Calu3 (cell line): ENCODE measurements at regions not wholly inside any gene's neighbourhood (a gene's known extent, or its start where the extent isn't known, plus 50 kb on each side); places are given as distances from the start of the nearest gene placed in this dataset.

Experiments
- BruUV-seq: library from RNA; stranded (reverse); fragments of 400-500 nt; replicated peaks from 2 replicates; lab custom pipeline; 2021; lab: Mats Ljungman, UMichigan
- CTCF ChIA-PET: fragments of 300-600 bp; sonication (Branson Sonifier 250); formaldehyde crosslinking; loops from one replicate; lab custom pipeline; 2022; ENCODE audit warnings: antibody characterized with exemption; lab: Charles Lee
- DNase-seq: peaks from one replicate; pipeline ENCODE4 v3.0.0; 2022
- H3K27ac Mint-ChIP-seq: one replicate; pipeline ENCODE4 v1.8.0; 2022; ENCODE audit warnings: mixed read lengths; ENCODE audit not compliant: unreplicated experiment
- H3K27me3 Mint-ChIP-seq: one replicate; pipeline ENCODE4 v1.8.0; 2022; ENCODE audit warnings: mixed read lengths; ENCODE audit not compliant: unreplicated experiment
- H3K36me3 Mint-ChIP-seq: one replicate; pipeline ENCODE4 v1.8.0; 2022; ENCODE audit warnings: mild to moderate bottlenecking, moderate library complexity, mixed read lengths; ENCODE audit not compliant: insufficient read depth, unreplicated experiment
- H3K4me1 Mint-ChIP-seq: one replicate; pipeline ENCODE4 v1.8.0; 2022; ENCODE audit warnings: mild to moderate bottlenecking, low read depth, mixed read lengths; ENCODE audit not compliant: unreplicated experiment
- H3K4me3 Mint-ChIP-seq: one replicate; pipeline ENCODE4 v1.8.0; 2022; ENCODE audit warnings: mild to moderate bottlenecking, low read depth, moderate library complexity, mixed read lengths; ENCODE audit not compliant: unreplicated experiment
- H3K9me3 Mint-ChIP-seq: one replicate; pipeline ENCODE4 v1.8.0; 2022; ENCODE audit warnings: low read depth, mixed read lengths; ENCODE audit not compliant: unreplicated experiment
- intact Hi-C: fragments of 100-400 bp; cut with micrococcal nuclease; formaldehyde crosslinking; loops from one replicate; pipeline ENCODE4 v1.10.0; 2022; ENCODE audit not compliant: unreplicated experiment
- TF ChIP-seq, protein P1 (sequence below): fragments of 200-600 bp; IDR thresholded peaks from one replicate; pipeline ENCODE4 v1.8.0; 2022; ENCODE audit warnings: antibody characterized with exemption; ENCODE audit not compliant: unreplicated experiment

DNA sequence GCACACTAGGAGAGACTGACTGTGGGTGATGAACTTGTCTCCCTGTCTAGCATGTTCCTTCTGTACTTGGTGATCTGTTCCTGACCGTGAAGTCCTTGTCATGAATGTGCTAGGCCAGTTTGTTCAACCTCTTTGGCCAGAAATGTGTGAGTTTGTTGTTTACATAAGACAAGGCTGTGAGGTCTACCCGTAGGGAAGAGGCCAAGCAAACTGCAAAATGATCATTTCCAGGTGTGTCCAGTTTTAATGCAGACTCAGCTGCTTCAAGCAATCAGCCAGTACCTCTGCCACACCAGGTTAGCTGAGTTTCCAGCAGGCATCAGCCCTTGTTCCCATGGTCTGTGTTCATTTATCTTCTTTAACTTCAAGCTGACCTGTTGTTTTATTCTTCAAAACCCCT is 440.2 kb downstream of the FUT8 start:
- no peaks in the 10 kb centered on the region for H3K36me3 Mint-ChIP-seq
- H3K27me3 Mint-ChIP-seq, result peaks cover 5% of the 10 kb centered on the region
- intact Hi-C loops, result no loop called here
- CTCF ChIA-PET, result no interaction called here
- no peak overlapping the region for H3K4me3 Mint-ChIP-seq
- TF ChIP-seq, protein P1, sequence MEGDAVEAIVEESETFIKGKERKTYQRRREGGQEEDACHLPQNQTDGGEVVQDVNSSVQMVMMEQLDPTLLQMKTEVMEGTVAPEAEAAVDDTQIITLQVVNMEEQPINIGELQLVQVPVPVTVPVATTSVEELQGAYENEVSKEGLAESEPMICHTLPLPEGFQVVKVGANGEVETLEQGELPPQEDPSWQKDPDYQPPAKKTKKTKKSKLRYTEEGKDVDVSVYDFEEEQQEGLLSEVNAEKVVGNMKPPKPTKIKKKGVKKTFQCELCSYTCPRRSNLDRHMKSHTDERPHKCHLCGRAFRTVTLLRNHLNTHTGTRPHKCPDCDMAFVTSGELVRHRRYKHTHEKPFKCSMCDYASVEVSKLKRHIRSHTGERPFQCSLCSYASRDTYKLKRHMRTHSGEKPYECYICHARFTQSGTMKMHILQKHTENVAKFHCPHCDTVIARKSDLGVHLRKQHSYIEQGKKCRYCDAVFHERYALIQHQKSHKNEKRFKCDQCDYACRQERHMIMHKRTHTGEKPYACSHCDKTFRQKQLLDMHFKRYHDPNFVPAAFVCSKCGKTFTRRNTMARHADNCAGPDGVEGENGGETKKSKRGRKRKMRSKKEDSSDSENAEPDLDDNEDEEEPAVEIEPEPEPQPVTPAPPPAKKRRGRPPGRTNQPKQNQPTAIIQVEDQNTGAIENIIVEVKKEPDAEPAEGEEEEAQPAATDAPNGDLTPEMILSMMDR, result no peak
- no peaks in the 10 kb centered on the region for H3K4me1 Mint-ChIP-seq
- BruUV-seq, result no TSS peak
- H3K27ac Mint-ChIP-seq, result no peak overlapping the region
- DNase-seq, result no peak
- H3K9me3 Mint-ChIP-seq, result no peaks in the 10 kb centered on the region

DNA sequence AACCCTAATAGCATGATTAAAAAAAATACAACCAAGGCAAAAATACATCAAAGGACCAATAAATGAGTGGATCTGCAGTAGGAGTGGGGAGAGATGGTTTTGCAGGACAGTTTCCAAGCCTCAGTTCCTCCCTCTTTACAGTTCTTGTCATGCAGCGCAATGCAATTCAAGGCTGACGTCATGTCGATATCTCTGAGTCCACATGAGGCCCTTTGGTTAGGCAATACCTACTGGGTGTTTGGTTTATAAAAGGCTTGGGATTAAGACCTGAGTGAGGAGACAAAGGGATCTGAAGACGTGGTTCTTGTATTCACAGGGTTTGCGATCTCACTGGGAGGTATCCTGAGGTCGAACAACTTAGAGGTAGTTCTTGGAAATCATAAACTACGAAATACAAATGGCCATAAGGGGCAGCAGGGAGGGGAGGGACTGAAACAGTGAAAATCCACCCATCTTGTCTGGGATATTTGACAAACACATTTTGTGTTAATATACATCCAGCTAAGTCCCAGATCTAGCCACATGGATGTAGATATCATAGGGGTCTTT is 441.0 kb downstream of the FUT8 start:
- no peaks in the 10 kb centered on the region for H3K9me3 Mint-ChIP-seq
- intact Hi-C loops, result no loop called here
- no peaks in the 10 kb centered on the region for H3K4me1 Mint-ChIP-seq
- TF ChIP-seq, protein P1, result no peak
- CTCF ChIA-PET, result no interaction called here
- H3K27ac Mint-ChIP-seq, result no peak overlapping the region
- no peak for DNase-seq
- no TSS peak for BruUV-seq
- H3K4me3 Mint-ChIP-seq, result no peak overlapping the region
- H3K27me3 Mint-ChIP-seq, result peaks cover 11% of the 10 kb centered on the region
- H3K36me3 Mint-ChIP-seq, result no peaks in the 10 kb centered on the region

DNA sequence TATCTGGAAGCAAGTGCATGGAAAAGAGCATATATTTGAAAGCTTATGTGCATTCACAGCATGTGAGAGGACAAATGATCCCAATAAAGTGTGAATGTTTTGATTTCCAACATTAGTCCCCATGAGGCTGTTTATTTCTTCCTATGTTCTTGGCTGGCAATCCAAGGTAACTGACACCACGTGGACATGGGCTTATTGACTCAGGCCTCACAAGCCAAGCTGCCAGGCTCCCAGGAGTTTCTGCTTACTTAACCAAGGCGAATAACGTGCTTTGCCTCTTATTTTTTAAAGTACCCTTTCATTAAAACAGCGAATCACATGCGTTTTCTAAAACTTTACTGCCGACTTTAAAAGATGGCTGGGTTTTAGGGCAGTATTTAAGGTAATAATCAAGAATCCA is 441.7 kb downstream of the FUT8 start:
- no peaks in the 10 kb centered on the region for H3K36me3 Mint-ChIP-seq
- no TSS peak for BruUV-seq

DNA sequence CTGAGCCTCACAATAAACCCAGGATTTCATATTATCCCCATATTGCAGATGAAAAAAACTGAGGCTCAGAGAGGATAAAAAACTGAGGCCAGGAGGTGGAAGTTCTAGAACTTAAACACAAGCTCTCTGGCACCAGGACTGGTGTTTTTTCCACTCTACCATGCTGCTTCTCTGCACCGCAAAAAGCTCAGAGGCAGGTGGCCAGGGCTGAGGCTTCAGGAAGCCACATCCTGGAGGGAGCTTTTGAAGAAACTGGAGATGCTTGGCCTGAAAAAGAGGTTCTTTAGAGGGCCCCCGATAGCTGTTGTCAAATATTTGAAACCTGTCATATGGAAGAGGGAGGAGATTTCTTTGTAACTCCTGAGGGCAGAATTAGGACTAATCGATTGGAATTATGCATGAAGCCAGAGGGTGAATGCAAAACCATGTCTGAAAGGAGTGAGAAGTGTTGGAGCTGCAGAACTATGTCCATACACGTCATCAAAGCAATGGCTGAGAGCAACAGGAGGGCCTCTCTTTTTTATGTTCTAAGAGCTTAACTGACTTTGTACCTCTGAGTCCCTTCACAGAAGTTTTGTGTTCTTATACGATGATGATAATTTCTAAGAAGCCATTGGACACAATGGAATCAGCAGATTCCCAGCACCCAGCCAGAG is 448.6 kb downstream of the FUT8 start:
- Mint-ChIP-seq H3K4me3 (no peak overlapping the region), H3K36me3 (no peaks in the 10 kb centered on the region), H3K27ac (no peak overlapping the region), H3K27me3 (peaks cover 83% of the 10 kb centered on the region), H3K9me3 (no peaks in the 10 kb centered on the region), H3K4me1 (no peaks in the 10 kb centered on the region)
- intact Hi-C loops, result no loop called here
- CTCF ChIA-PET, result interaction anchor here (0.7 kb wide), 1 partner anchor 470 kb away, joined by 3 read pairs; no protein-coding TSS in a partner anchor
- TF ChIP-seq, protein P1, result no peak
- no TSS peak for BruUV-seq
- DNase-seq, result no peak

More for the DNA sequence above, 441.7 kb downstream of the FUT8 start:
- H3K27me3 Mint-ChIP-seq, result peaks cover 16% of the 10 kb centered on the region
- TF ChIP-seq, protein P1, result no peak
- no peaks in the 10 kb centered on the region for H3K9me3 Mint-ChIP-seq
- intact Hi-C loops, result no loop called here
- H3K27ac Mint-ChIP-seq, result no peak overlapping the region
- no peaks in the 10 kb centered on the region for H3K4me1 Mint-ChIP-seq
- no peak for DNase-seq
- no peak overlapping the region for H3K4me3 Mint-ChIP-seq
- CTCF ChIA-PET, result no interaction called here
